ENCODE measurements at regions not wholly inside any gene's neighbourhood (a gene's known extent, or its start where the extent isn't known, plus 50 kb on each side); places are given as distances from the start of the nearest gene placed in this dataset.

- H3K27me3 Mint-ChIP-seq (ENCODE audit: insufficient read depth, low read depth), result peaks cover 17% of the 10 kb centered on the region
- TF ChIP-seq EZH2phosphoT487 (IDR thresholded peaks at IDR 0.05), result no peak
- TF ChIP-seq EZH2 (IDR thresholded peaks at IDR 0.05), result no peak
- TF ChIP-seq CTCF (IDR thresholded peaks at IDR 0.05), result no peak
- peak overlapping the region; percentile 39 for H3K4me2 ChIP-seq
- no peaks in the 10 kb centered on the region for H3K9me3 ChIP-seq (ENCODE audit: low read depth)
- H3K4me1 Mint-ChIP-seq, result peaks cover 26% of the 10 kb centered on the region
- H3K27ac ChIP-seq, result peak overlapping the region; percentile 1
- H3K4me3 ChIP-seq, result no peak overlapping the region
- H3K36me3 Mint-ChIP-seq, result no peaks in the 10 kb centered on the region
- peaks cover 34% of the 10 kb centered on the region for H3F3A ChIP-seq (ENCODE audit: low read depth)
- H3K9me3 Mint-ChIP-seq, result no peaks in the 10 kb centered on the region
- DNase-seq (ENCODE audit: low spot score), result peak; percentile 49
- no peak overlapping the region for H3K9ac ChIP-seq
- H4K20me1 ChIP-seq (ENCODE audit: low read depth), result peaks cover 2% of the 10 kb centered on the region
- peak overlapping the region; percentile 55 for H3K27ac Mint-ChIP-seq
- H3K79me2 ChIP-seq (ENCODE audit: low read depth), result no peaks in the 10 kb centered on the region
- H2AFZ ChIP-seq (replicated peaks), result no peak overlapping the region
- peaks cover 39% of the 10 kb centered on the region for H3K4me1 ChIP-seq
- H3K4me3 Mint-ChIP-seq, result no peak overlapping the region
- H3K36me3 ChIP-seq, result no peaks in the 10 kb centered on the region
- H3K27me3 ChIP-seq, result peaks cover 84% of the 10 kb centered on the region
Measured at GRCh38 chr20:36097337-36098151, 57.0 kb upstream of the EPB41L1 start.

DNA sequence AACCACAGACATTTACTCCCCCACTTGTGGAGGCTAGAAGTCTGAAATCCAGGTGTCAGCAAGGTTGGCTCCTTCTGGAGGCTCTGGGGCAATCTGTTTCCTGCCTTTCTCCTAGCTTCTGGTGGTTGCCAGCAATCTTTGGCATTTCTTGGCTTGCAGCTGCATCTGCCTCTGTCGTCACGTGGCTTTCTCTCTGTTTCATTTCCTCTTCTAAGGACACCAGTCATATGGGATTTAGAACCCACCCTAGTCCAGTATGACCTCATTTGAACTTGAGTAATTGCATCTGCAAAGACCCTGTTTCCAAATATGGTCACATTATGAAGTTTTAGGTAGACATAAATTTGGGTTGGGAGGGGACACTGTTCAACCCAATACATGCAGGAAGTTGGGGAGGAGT is 56.2 kb upstream of the EPB41L1 start:
- no peak overlapping the region for H3K4me2 ChIP-seq
- H3K36me3 ChIP-seq, result no peaks in the 10 kb centered on the region
- H3K4me1 ChIP-seq, result peaks cover 39% of the 10 kb centered on the region
- no peaks in the 10 kb centered on the region for H3K9me3 Mint-ChIP-seq
- no peak overlapping the region for H3K27ac Mint-ChIP-seq
- TF ChIP-seq CTCF (IDR thresholded peaks at IDR 0.05) (no peak), EZH2phosphoT487 (IDR thresholded peaks at IDR 0.05) (no peak), EZH2 (IDR thresholded peaks at IDR 0.05) (no peak)
- no peaks in the 10 kb centered on the region for H3K79me2 ChIP-seq (ENCODE audit: low read depth)
- H3K4me3 Mint-ChIP-seq, result no peak overlapping the region
- H3K4me1 Mint-ChIP-seq, result peaks cover 26% of the 10 kb centered on the region
- H3K27ac ChIP-seq, result no peak overlapping the region
- no peak overlapping the region for H2AFZ ChIP-seq (replicated peaks)
- H3K27me3 ChIP-seq, result peaks cover 80% of the 10 kb centered on the region
- no peak overlapping the region for H3K4me3 ChIP-seq
- no peaks in the 10 kb centered on the region for H3K9me3 ChIP-seq (ENCODE audit: low read depth)
- DNase-seq (ENCODE audit: low spot score), result no peak
- H3K27me3 Mint-ChIP-seq (ENCODE audit: insufficient read depth, low read depth), result peaks cover 13% of the 10 kb centered on the region
- peaks cover 26% of the 10 kb centered on the region for H3F3A ChIP-seq (ENCODE audit: low read depth)
- no peak overlapping the region for H3K9ac ChIP-seq
- H4K20me1 ChIP-seq (ENCODE audit: low read depth), result peaks cover 2% of the 10 kb centered on the region
- H3K36me3 Mint-ChIP-seq, result no peaks in the 10 kb centered on the region

DNA sequence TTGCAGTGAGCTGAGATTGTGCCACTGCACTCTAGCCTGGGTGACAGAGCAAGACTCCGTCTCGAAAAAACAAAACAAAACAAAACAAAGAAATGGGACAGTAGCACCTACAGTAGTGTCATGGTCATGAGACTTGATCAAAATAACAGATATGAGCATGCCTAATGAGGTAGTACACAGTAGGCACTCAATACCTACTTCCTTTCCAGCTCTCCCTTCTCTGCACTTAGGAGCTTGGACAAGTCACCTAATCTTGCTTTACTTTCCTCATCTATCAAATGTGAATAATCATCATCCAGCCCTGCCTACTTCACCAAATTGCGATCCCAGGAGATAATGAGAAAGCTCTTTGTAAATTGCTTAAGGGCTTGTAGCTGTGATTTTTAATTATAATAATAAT is 55.4 kb upstream of the EPB41L1 start:
- Mint-ChIP-seq H3K9me3 (no peaks in the 10 kb centered on the region), H3K27ac (no peak overlapping the region), H3K4me1 (peaks cover 26% of the 10 kb centered on the region), H3K27me3 (ENCODE audit: insufficient read depth, low read depth) (peaks cover 8% of the 10 kb centered on the region), H3K4me3 (no peak overlapping the region), H3K36me3 (no peaks in the 10 kb centered on the region)
- Histone ChIP-seq H3K4me2 (no peak overlapping the region), H3K27me3 (peaks cover 73% of the 10 kb centered on the region), H3K9me3 (ENCODE audit: low read depth) (no peaks in the 10 kb centered on the region), H3K27ac (no peak overlapping the region), H3K9ac (no peak overlapping the region), H2AFZ (replicated peaks) (no peak overlapping the region), H4K20me1 (ENCODE audit: low read depth) (peaks cover 2% of the 10 kb centered on the region), H3K79me2 (ENCODE audit: low read depth) (no peaks in the 10 kb centered on the region), H3K4me1 (peaks cover 31% of the 10 kb centered on the region), H3K36me3 (no peaks in the 10 kb centered on the region), H3F3A (ENCODE audit: low read depth) (peaks cover 23% of the 10 kb centered on the region), H3K4me3 (no peak overlapping the region)
- no peak for DNase-seq (ENCODE audit: low spot score)
- TF ChIP-seq CTCF (IDR thresholded peaks at IDR 0.05), result no peak
- TF ChIP-seq EZH2 (IDR thresholded peaks at IDR 0.05), result no peak
- no peak for TF ChIP-seq EZH2phosphoT487 (IDR thresholded peaks at IDR 0.05)
